Right atrium auricular region (tissue), 2 donors: ENCODE measurements at regions not wholly inside any gene's neighbourhood (a gene's known extent, or its start where the extent isn't known, plus 50 kb on each side); places are given as distances from the start of the nearest gene placed in this dataset.

Experiments
- DNase-seq: peaks from one replicate; pipeline ENCODE4 v3.0.0-alpha.2; 2019; ENCODE audit warnings: low spot score
- H3K27ac ChIP-seq, 2 donors: fragments of 200-600 bp; sonication (generic); 1 replicate in 1 of 2; 2 replicates in 1 of 2; pipeline ENCODE4 v1.5.1; 2016 to 2019
- H3K27me3 ChIP-seq, 2 donors: fragments of 200-600 bp; sonication (generic); one replicate each; pipeline versions ENCODE4 v1.5.1 to v1.6.0; 2017 to 2019
- H3K36me3 ChIP-seq: fragments of 200-600 bp; sonication (generic); one replicate; pipeline ENCODE4 v1.5.1; 2016
- H3K4me1 ChIP-seq, 2 donors: fragments of 200-600 bp; sonication (generic); one replicate each; pipeline versions ENCODE4 v1.5.1 to v1.6.0; 2017 to 2019
- H3K4me3 ChIP-seq, 2 donors: fragments of 200-600 bp; sonication (generic); 1 replicate in 1 of 2; 2 replicates in 1 of 2; pipeline ENCODE4 v1.5.1; 2017 to 2019; ENCODE audit warnings: mild to moderate bottlenecking in 1 of 2, moderate library complexity in 1 of 2
- H3K9me3 ChIP-seq, 2 donors: fragments of 200-600 bp; sonication (generic); one replicate each; pipeline ENCODE4 v1.5.1; 2019
- TF ChIP-seq, protein P1 (sequence below), 2 donors: fragments of 200-600 bp; sonication (generic); IDR thresholded peaks; one replicate each; pipeline ENCODE4 v1.5.1; 2019; ENCODE audit warnings: antibody characterized with exemption in 2 of 2

GRCh38 chr2:122822319-122822718 lies 1066.9 kb downstream of the TSN start:
- Histone ChIP-seq H3K27me3 (no peaks in the 10 kb centered on the region), H3K4me1 (no peaks in the 10 kb centered on the region), H3K27ac (no peak overlapping the region), H3K36me3 (no peaks in the 10 kb centered on the region), H3K4me3 (no peak overlapping the region), H3K9me3 (no peaks in the 10 kb centered on the region)
- TF ChIP-seq, protein P1, sequence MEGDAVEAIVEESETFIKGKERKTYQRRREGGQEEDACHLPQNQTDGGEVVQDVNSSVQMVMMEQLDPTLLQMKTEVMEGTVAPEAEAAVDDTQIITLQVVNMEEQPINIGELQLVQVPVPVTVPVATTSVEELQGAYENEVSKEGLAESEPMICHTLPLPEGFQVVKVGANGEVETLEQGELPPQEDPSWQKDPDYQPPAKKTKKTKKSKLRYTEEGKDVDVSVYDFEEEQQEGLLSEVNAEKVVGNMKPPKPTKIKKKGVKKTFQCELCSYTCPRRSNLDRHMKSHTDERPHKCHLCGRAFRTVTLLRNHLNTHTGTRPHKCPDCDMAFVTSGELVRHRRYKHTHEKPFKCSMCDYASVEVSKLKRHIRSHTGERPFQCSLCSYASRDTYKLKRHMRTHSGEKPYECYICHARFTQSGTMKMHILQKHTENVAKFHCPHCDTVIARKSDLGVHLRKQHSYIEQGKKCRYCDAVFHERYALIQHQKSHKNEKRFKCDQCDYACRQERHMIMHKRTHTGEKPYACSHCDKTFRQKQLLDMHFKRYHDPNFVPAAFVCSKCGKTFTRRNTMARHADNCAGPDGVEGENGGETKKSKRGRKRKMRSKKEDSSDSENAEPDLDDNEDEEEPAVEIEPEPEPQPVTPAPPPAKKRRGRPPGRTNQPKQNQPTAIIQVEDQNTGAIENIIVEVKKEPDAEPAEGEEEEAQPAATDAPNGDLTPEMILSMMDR (IDR thresholded peaks at IDR 0.05), result no peak
- DNase-seq, result no peak

DNA sequence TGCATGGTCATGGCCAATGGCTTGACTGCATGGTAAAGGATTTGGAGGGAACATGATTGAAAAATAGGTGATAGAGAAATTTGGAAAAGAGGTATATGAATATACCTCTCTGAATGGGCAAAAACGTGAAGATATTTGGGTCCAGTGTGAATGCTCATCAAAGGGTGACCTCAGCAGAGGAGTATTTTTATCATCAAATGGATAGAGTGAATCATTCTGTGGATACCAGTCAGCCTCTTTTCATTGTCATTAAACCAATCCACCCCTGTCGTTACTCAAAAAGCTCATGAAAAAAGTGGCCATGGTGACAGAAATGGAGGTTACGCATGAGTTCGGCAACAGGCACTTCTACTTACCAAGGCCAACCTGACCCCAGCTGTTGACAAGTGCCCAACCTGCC lies 1074.7 kb downstream of the TSN start:
- H3K27ac ChIP-seq, result no peak overlapping the region
- H3K9me3 ChIP-seq, result no peaks in the 10 kb centered on the region
- H3K27me3 ChIP-seq, result no peaks in the 10 kb centered on the region
- H3K4me1 ChIP-seq, result no peaks in the 10 kb centered on the region
- DNase-seq, result no peak
- TF ChIP-seq, protein P1 (IDR thresholded peaks at IDR 0.05), result no peak
- no peaks in the 10 kb centered on the region for H3K36me3 ChIP-seq
- H3K4me3 ChIP-seq, result no peak overlapping the region

GRCh38 chr2:122831649-122832048 lies 1076.2 kb downstream of the TSN start:
- TF ChIP-seq, protein P1 (IDR thresholded peaks at IDR 0.05), result no peak
- no peak for DNase-seq
- Histone ChIP-seq H3K9me3 (no peaks in the 10 kb centered on the region), H3K36me3 (no peaks in the 10 kb centered on the region), H3K4me3 (no peak overlapping the region), H3K27me3 (no peaks in the 10 kb centered on the region), H3K27ac (no peak overlapping the region), H3K4me1 (no peaks in the 10 kb centered on the region)

DNA sequence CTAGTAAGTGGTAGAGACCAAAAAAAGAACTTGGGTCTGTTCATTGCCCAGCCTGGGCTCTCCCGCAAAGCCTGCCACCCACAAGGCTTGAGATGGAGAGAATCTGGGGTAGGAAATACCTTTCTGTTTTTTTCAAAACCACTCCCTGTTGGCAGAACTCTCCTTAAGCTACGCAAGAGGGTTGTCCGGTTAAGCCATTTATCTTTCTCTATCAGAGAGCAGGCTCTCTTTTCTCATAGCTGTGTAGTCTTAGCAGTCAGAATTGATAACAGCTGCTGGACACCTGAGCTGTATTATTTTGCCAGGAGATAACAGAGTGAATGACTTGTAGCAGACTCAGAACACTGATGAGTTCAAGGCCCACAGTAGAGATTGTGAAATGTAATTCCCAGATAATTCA lies 1088.1 kb downstream of the TSN start:
- no peak for DNase-seq
- Histone ChIP-seq H3K4me1 (no peaks in the 10 kb centered on the region), H3K9me3 (no peaks in the 10 kb centered on the region), H3K27me3 (no peaks in the 10 kb centered on the region), H3K27ac (no peak overlapping the region), H3K36me3 (no peaks in the 10 kb centered on the region), H3K4me3 (no peak overlapping the region)
- TF ChIP-seq, protein P1 (IDR thresholded peaks at IDR 0.05), result no peak

GRCh38 chr2:122851161-122851560 lies 1095.7 kb downstream of the TSN start:
- TF ChIP-seq, protein P1 (IDR thresholded peaks at IDR 0.05), result no peak
- no peaks in the 10 kb centered on the region for H3K27me3 ChIP-seq

GRCh38 chr2:122851972-122852531 lies 1096.6 kb downstream of the TSN start:
- TF ChIP-seq, protein P1 (IDR thresholded peaks at IDR 0.05), result no peak
- Histone ChIP-seq H3K27me3 (no peaks in the 10 kb centered on the region), H3K36me3 (no peaks in the 10 kb centered on the region), H3K9me3 (no peaks in the 10 kb centered on the region), H3K4me1 (no peaks in the 10 kb centered on the region), H3K4me3 (no peak overlapping the region), H3K27ac (no peak overlapping the region)
- no peak for DNase-seq

More at GRCh38 chr2:122851161-122851560, 1095.7 kb downstream of the TSN start:
- DNase-seq, result no peak
- Histone ChIP-seq H3K9me3 (no peaks in the 10 kb centered on the region), H3K4me3 (no peak overlapping the region), H3K36me3 (no peaks in the 10 kb centered on the region), H3K4me1 (no peaks in the 10 kb centered on the region), H3K27ac (no peak overlapping the region)
